Esophagus muscularis mucosa (tissue), 4 donors: ENCODE measurements at regions not wholly inside any gene's neighbourhood (a gene's known extent, or its start where the extent isn't known, plus 50 kb on each side); places are given as distances from the start of the nearest gene placed in this dataset.

Experiments used
- CTCF ChIP-seq, 3 experiments: fragments of 200-600 bp in 2 of 3; fragments of 450-650 bp in 1 of 3; sonication (generic) in 2 of 3; IDR thresholded peaks; one replicate each; pipeline ENCODE4 v1.5.1; 2017 to 2019; ENCODE audit warnings: antibody characterized with exemption in 3 of 3, mild to moderate bottlenecking in 2 of 3, moderate library complexity in 1 of 3
- EP300 ChIP-seq: sonication (generic); formaldehyde crosslinking; IDR thresholded peaks from one replicate; pipeline ENCODE4 v1.6.1; 2017; ENCODE audit warnings: antibody characterized with exemption
- POLR2AphosphoS5 ChIP-seq, 2 donors: sonication (generic); formaldehyde crosslinking; IDR thresholded peaks; one replicate each; pipeline ENCODE4 v1.6.1; 2017; ENCODE audit warnings: antibody characterized with exemption in 2 of 2

- TF ChIP-seq CTCF (IDR thresholded peaks at IDR 0.05) (no peak), POLR2AphosphoS5 (IDR thresholded peaks at IDR 0.05) (no peak), EP300 (no peak)
Observed at GRCh38 chr7:1298931-1299885, 66.5 kb downstream of the UNCX start.
